Lower lobe of right lung (tissue), 2 donors: ENCODE measurements at regions not wholly inside any gene's neighbourhood (a gene's known extent, or its start where the extent isn't known, plus 50 kb on each side); places are given as distances from the start of the nearest gene placed in this dataset.

Source experiments
- ATAC-seq, 2 donors: fragments of 200-7000 bp; cut with Tn5 transposase; one replicate each; pipeline ENCODE4 v1.9.1; 2020 to 2022; ENCODE audit warnings: mild to moderate bottlenecking in 2 of 2, moderate library complexity in 2 of 2
- DNase-seq: peaks from one replicate; pipeline ENCODE4 v3.0.0-alpha.2; 2020
- H3K27ac ChIP-seq: fragments of 200-600 bp; one replicate; pipeline ENCODE4 v1.8.0; 2022
- H3K27me3 ChIP-seq: fragments of 200-600 bp; one replicate; pipeline ENCODE4 v1.8.0; 2022; ENCODE audit warnings: low read depth
- H3K36me3 ChIP-seq: fragments of 200-600 bp; one replicate; pipeline ENCODE4 v1.8.0; 2022; ENCODE audit warnings: mild to moderate bottlenecking
- H3K4me1 ChIP-seq: fragments of 200-600 bp; one replicate; pipeline ENCODE4 v1.8.0; 2022
- H3K4me3 ChIP-seq: fragments of 200-600 bp; one replicate; pipeline ENCODE4 v1.8.0; 2022; ENCODE audit warnings: mild to moderate bottlenecking
- H3K9me3 ChIP-seq: fragments of 200-600 bp; one replicate; pipeline ENCODE4 v1.8.0; 2022
- intact Hi-C: fragments of 100-400 bp; cut with DNase I; formaldehyde crosslinking; loops from one replicate; pipeline ENCODE4 v1.11.0; 2022
- TF ChIP-seq, protein P1 (sequence below): fragments of 200-600 bp; IDR thresholded peaks from one replicate; pipeline ENCODE4 v1.8.0; 2022; ENCODE audit warnings: antibody characterized with exemption, mild to moderate bottlenecking
- donor health status: DM: no; HTN: yes; CAD: no; lungs with severe emphysema.

DNA sequence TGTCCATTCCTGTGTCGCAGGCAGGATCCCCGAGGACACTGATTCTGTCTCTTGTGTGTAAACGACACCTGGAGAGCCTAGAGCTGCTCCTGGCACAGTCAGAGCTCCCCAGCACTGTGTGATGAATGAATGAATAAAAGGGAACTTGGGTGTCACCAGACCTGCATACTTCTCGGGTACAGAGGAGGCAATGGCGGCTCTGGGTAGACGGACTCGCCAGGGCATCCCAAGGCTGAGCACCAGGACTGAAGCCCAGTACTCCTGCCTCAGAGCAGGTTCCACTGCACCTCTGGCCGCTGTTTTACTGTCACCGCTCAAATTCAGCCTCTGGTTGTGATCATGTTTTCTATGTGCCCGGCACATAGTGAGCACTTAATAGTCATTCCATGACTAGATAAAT, 255.8 kb downstream of the GLRX3 start:
- Histone ChIP-seq H3K27me3 (no peaks in the 10 kb centered on the region), H3K4me1 (no peaks in the 10 kb centered on the region), H3K9me3 (peaks cover 11% of the 10 kb centered on the region), H3K4me3 (no peak overlapping the region), H3K27ac (no peak overlapping the region), H3K36me3 (no peaks in the 10 kb centered on the region)
- TF ChIP-seq, protein P1, sequence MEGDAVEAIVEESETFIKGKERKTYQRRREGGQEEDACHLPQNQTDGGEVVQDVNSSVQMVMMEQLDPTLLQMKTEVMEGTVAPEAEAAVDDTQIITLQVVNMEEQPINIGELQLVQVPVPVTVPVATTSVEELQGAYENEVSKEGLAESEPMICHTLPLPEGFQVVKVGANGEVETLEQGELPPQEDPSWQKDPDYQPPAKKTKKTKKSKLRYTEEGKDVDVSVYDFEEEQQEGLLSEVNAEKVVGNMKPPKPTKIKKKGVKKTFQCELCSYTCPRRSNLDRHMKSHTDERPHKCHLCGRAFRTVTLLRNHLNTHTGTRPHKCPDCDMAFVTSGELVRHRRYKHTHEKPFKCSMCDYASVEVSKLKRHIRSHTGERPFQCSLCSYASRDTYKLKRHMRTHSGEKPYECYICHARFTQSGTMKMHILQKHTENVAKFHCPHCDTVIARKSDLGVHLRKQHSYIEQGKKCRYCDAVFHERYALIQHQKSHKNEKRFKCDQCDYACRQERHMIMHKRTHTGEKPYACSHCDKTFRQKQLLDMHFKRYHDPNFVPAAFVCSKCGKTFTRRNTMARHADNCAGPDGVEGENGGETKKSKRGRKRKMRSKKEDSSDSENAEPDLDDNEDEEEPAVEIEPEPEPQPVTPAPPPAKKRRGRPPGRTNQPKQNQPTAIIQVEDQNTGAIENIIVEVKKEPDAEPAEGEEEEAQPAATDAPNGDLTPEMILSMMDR: no peak
- intact Hi-C loops: no loop called here
- no peak for DNase-seq
- no peak for ATAC-seq

DNA sequence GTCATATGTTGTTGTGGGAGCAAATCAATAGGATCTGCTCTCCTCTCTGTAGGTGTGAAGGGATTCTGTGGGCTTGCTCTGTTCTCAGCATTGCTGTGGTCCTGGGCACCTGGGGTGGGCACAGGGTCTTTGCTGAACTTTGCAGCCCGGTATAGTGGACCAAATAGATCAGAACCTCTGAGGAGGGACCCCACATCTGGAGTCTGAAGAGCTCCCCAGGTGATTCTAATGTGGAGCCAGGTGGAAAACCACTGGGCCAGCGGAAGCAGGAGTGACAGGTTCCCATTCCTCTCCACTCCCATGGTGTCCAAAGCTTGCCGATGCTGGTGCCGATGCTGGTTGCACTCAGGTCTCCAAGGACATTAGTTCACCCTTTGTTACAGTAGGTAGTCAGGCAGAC, 257.2 kb downstream of the GLRX3 start:
- ATAC-seq: no peak
- H3K27ac ChIP-seq: no peak overlapping the region
- DNase-seq: no peak
- TF ChIP-seq, protein P1: no peak
- no peaks in the 10 kb centered on the region for H3K27me3 ChIP-seq
- no peaks in the 10 kb centered on the region for H3K36me3 ChIP-seq
- H3K9me3 ChIP-seq: peaks cover 11% of the 10 kb centered on the region
- H3K4me3 ChIP-seq: no peak overlapping the region
- no peaks in the 10 kb centered on the region for H3K4me1 ChIP-seq
- intact Hi-C loops: no loop called here

DNA sequence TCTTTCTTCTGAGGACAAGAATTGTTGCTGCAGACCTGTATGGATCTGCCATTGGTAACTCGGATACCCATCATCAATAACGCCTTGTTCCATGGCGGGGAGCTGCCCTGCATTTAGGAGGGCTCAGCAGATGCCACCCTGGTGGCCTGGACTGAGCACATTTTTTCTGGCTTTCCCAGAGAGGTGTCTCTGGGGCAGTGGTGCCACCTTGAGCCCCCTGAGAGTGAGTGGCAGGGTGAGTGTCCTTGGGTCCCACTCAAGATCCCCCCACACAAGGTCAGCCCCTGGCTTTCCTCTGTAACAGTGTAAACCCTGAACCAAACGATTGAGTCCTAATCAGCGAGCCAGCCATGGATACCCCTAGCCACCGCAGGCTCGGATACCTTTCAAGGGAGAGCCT, 258.6 kb downstream of the GLRX3 start:
- H3K27me3 ChIP-seq: no peaks in the 10 kb centered on the region
- no peak overlapping the region for H3K27ac ChIP-seq
- H3K36me3 ChIP-seq: no peaks in the 10 kb centered on the region
- intact Hi-C loops: no loop called here
- no peak overlapping the region for H3K4me3 ChIP-seq
- ATAC-seq: no peak
- no peak for DNase-seq
- TF ChIP-seq, protein P1: no peak
- peaks cover 11% of the 10 kb centered on the region for H3K9me3 ChIP-seq
- no peaks in the 10 kb centered on the region for H3K4me1 ChIP-seq

DNA sequence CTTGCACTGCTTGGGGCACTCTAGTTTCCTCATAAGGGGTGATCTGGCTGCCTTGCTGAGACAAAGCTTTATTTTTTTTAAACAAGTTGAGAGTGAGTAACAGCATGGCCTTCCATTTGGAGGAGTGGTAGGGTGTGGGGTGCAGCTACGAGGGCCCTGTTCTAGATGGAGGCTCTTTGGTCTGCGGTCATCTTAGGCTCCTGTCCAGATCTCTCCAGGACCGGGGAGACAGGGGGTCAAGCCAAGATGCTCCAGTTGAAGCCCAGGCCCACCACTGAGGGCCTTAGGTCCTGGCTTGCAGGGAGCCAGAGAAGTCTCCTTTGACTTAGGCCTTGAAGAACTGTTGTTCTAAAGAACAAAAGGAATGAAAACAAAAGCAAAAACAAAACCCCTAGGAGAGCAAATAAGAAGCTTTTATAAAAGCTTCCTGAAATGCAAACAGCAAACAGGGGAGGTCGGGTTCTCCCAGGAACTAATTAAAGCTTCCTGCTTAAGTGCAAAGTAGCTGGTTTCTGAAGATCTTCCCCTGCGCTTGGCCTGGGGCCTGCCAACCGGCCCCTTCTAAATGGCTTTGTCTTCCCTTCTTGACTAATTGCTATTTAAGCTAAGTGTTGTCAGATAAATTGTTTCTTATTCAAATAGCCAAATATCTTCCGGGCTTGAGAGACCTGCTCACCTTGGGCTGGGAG, 259.2 kb downstream of the GLRX3 start:
- peaks cover 11% of the 10 kb centered on the region for H3K9me3 ChIP-seq
- ATAC-seq (no peak), DNase-seq (no peak)
- TF ChIP-seq, protein P1: no peak
- intact Hi-C loops: no loop called here
- no peak overlapping the region for H3K4me3 ChIP-seq
- H3K27ac ChIP-seq: no peak overlapping the region
- H3K27me3 ChIP-seq: no peaks in the 10 kb centered on the region
- H3K4me1 ChIP-seq: no peaks in the 10 kb centered on the region
- no peaks in the 10 kb centered on the region for H3K36me3 ChIP-seq

DNA sequence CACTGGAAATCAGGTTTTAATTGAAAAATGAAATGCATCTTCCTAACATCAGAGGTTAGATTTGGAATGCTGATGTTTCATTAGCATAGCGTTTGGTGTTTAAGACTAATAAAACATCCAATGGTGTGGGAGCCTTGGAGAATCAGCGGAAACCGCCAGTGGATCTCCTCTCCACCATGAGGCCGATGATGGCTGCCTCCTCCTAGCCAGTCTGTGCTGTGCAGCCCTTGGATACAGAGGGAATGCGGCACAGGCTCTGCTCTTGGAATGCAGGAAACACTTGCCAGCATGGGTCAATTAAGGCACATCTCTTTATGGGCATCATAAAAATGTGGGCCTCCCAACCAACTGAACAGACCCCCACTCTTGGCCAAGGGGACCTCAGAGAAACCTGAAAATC, 259.9 kb downstream of the GLRX3 start:
- Histone ChIP-seq H3K4me3 (no peak overlapping the region), H3K4me1 (no peaks in the 10 kb centered on the region), H3K27ac (no peak overlapping the region), H3K27me3 (no peaks in the 10 kb centered on the region), H3K36me3 (no peaks in the 10 kb centered on the region), H3K9me3 (peaks cover 11% of the 10 kb centered on the region)
- ATAC-seq (no peak), DNase-seq (no peak)
- intact Hi-C loops: no loop called here
- TF ChIP-seq, protein P1: no peak
